Uterus (tissue), 2 donors: ENCODE measurements at regions not wholly inside any gene's neighbourhood (a gene's known extent, or its start where the extent isn't known, plus 50 kb on each side); places are given as distances from the start of the nearest gene placed in this dataset.

Experiments
- POLR2A ChIP-seq, 2 donors: fragments of 450-650 bp; IDR thresholded peaks; one replicate each; pipeline ENCODE4 v1.6.1; 2016; ENCODE audit warnings: antibody characterized with exemption in 2 of 2, mild to moderate bottlenecking in 1 of 2, moderate library complexity in 1 of 2
- TF ChIP-seq, protein P1 (sequence below), 4 experiments: fragments of 200-600 bp in 2 of 4; fragments of 450-650 bp in 2 of 4; sonication (generic) in 2 of 4; IDR thresholded peaks; one replicate each; pipeline ENCODE4 v1.5.1; 2016 to 2019; ENCODE audit warnings: antibody characterized with exemption in 4 of 4, mild to moderate bottlenecking in 2 of 4, moderate library complexity in 1 of 4

DNA sequence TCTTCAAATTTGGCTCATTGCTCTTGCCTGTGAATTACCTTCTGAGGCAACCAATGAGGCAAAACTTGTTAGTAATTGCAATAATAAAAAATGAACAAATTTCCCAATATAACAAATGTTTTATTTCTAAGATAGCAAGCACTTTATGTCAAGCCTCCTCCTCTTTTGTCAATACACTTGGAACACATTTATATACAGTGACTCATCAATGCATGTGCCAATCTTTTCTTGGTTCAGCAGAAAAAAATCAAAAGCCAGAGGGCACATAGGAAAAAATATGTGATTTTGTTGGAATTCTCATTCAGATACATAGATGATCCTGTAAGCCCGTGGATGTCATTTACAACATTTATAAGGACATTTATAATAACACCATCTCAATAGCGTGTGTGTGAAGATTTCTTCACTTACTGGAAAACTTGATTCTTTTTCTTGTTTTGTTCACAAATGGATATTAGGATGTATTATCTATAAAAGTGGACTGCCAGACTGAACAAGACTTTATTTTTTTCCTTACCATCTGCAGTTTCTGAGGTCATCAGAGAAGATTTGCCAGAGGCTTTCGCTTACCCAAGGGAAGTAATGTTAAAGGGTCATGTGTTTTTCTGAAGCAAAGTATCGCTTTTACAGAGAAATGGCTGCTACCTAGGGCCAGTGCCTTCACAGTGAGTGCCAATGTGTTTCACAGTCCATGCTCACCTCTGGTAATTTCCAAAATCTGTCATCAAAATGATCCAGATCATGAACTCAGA lies 645.7 kb upstream of the PTBP2 start:
- TF ChIP-seq, protein P1, sequence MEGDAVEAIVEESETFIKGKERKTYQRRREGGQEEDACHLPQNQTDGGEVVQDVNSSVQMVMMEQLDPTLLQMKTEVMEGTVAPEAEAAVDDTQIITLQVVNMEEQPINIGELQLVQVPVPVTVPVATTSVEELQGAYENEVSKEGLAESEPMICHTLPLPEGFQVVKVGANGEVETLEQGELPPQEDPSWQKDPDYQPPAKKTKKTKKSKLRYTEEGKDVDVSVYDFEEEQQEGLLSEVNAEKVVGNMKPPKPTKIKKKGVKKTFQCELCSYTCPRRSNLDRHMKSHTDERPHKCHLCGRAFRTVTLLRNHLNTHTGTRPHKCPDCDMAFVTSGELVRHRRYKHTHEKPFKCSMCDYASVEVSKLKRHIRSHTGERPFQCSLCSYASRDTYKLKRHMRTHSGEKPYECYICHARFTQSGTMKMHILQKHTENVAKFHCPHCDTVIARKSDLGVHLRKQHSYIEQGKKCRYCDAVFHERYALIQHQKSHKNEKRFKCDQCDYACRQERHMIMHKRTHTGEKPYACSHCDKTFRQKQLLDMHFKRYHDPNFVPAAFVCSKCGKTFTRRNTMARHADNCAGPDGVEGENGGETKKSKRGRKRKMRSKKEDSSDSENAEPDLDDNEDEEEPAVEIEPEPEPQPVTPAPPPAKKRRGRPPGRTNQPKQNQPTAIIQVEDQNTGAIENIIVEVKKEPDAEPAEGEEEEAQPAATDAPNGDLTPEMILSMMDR (IDR thresholded peaks at IDR 0.05) = no peak
- no peak for TF ChIP-seq POLR2A (IDR thresholded peaks at IDR 0.05)
